Activated CD8-positive, alpha-beta memory T cell treated with anti-CD3 and anti-CD28 coated beads, Interleukin-2, amount 50 U/mL, for 4 hours (primary cell): ENCODE measurements at regions not wholly inside any gene's neighbourhood (a gene's known extent, or its start where the extent isn't known, plus 50 kb on each side); places are given as distances from the start of the nearest gene placed in this dataset.

ENCODE experiments used
- DNase-seq: peaks from one replicate; pipeline ENCODE4 v3.0.0-alpha.2; 2020

DNA sequence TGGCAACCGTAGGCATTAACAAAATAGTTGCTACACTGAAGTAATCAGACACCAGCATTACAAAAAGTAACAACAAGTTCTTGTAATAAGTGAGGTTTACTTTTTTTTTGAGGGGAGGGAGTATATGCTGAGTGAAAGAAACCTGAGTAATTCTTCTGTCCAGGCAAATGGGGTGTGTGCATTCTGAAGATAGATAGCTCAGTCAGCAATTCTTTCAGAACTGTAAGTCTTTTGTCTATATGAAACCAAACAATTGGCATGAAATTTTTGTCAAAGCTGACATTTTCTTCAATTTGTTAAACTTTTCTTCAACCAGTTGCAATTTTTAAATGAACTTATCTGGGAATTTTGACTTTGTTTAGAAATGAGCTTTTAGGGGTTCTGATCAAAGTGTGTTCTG lies 208.1 kb upstream of the THSD7B start:
- no peak for DNase-seq

DNA sequence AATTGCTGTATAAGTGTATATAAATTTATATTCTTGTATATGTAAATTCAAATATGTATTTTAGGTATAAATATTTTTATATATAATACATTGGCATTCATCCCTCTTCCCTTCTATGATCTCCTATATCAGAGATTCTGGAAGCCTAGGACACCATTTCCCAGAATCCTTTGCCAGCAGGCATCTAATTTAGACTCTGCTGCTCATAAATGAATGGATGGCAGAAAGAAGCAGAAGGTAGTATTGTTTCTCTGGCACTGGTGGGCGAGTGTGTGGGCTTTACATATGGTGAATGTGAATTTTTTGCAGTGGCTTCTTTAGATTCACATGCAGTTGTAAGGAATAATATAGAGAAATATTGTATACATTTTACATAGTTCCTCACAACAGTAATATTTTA lies 215.2 kb upstream of the THSD7B start:
- no peak for DNase-seq

DNA sequence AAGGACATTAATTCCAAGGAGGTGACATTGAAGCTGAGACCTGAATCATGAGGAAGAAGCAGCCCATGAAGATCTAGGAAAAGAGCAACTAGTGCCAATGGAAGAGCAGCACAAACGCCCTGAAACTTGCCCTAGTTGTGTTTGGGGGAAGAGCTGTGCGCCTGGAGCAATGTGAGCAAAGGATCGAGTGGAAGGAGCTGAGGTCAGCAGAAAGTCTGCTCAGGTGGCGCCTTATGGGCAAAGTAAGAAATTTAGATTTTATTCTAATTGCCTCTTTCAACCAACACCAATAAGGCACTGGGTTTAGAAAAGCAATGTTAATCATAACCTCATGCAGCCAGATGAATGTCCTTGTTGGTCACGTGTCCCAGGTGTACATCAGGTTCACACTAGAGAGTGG lies 226.0 kb upstream of the THSD7B start:
- no peak for DNase-seq

- DNase-seq: no peak
Observed at GRCh38 chr2:136538489-136538888, 226.9 kb upstream of the THSD7B start.

GRCh38 chr2:136534811-136535210 lies 230.5 kb upstream of the THSD7B start:
- DNase-seq: no peak

GRCh38 chr2:136532171-136532570 lies 233.2 kb upstream of the THSD7B start:
- DNase-seq: no peak

GRCh38 chr2:136531731-136532130 lies 233.6 kb upstream of the THSD7B start:
- DNase-seq: no peak

DNA sequence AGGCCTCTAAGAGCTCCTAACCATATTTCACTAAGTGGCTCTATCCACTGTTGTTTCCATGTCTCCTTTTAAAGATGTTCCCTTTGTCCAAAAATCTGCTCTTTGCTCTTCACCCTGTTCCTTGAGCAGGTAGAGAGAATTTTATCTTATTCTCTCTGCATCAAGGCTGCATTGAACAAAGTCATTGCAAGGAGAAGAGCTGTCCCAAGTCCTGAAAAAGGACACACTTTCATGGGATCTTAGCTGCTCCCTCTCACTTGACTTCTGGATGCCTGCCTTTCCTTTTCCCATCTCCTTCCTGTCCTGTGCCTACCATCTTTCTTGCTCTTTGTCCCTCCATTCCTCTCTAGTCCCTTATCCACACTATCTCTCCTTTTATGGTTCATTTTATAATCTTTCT lies 235.2 kb upstream of the THSD7B start:
- DNase-seq: no peak

GRCh38 chr2:136527560-136527959 lies 237.8 kb upstream of the THSD7B start:
- no peak for DNase-seq

- DNase-seq: no peak
Observed at GRCh38 chr2:136522724-136523123, 242.6 kb upstream of the THSD7B start.

DNA sequence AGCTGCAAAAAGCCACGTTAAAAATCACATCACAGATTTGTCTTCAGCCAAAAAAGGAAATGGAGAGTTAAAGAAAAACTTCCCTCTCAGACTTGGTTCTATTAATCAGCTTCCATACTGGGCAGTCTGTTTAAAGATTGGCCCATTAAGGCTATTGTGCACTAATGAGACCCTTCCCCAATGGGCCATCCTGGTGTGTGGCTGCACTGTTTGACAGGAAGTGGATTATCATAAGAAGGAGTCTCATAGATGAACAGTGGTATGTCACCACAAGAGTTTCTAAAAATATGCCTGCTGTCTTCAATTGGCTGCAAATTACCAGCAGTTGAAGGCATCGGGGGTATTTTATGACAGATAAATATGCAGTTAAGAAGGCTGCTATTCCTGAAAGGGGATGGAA lies 247.6 kb upstream of the THSD7B start:
- no peak for DNase-seq

GRCh38 chr2:136510244-136510643 lies 255.1 kb upstream of the THSD7B start:
- no peak for DNase-seq

GRCh38 chr2:136505462-136505861 lies 259.9 kb upstream of the THSD7B start:
- no peak for DNase-seq

- DNase-seq: no peak
Observed at GRCh38 chr2:136502660-136503059, 262.7 kb upstream of the THSD7B start.

GRCh38 chr2:136497709-136498108 lies 267.6 kb upstream of the THSD7B start:
- DNase-seq: no peak

DNA sequence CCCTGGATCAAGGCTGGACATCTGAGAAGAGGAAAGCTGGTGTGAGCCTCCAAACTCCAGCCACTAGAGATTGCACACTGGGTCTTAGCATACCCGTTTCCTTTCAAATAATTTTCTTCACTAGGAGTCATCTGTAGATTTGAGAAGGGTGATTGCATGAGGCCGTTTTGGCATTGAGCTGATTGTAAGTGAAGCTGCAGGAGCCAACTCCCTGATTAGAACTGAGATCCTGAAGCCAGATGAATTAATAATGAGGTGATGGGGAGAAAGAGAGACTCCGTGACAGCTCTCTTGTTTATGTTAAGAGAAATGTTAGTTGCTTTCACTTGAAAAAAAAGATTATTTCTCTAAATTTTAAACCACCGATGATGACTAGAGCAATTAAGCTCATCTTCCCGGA lies 268.4 kb upstream of the THSD7B start:
- no peak for DNase-seq

- DNase-seq: no peak
Observed at GRCh38 chr2:136495636-136496035, 269.7 kb upstream of the THSD7B start.

DNA sequence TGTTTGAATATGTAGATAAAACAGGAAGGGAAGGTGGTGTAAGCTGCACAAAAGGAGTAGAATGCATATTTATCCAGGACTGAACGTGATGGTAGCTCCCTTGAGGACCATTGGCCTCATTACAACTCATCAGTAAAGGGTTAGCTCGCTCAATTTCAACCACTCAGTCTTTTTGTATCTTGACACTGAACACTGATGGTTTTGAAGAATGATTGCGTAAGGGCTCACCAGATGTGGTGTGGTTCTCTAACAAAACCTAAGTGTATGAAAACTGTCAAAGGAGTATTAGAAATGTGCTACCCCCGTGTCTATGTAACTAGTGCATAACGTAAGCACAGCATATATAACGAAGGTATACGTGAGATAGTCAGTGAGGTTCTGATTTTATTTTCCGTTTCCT lies 272.4 kb upstream of the THSD7B start:
- no peak for DNase-seq

DNA sequence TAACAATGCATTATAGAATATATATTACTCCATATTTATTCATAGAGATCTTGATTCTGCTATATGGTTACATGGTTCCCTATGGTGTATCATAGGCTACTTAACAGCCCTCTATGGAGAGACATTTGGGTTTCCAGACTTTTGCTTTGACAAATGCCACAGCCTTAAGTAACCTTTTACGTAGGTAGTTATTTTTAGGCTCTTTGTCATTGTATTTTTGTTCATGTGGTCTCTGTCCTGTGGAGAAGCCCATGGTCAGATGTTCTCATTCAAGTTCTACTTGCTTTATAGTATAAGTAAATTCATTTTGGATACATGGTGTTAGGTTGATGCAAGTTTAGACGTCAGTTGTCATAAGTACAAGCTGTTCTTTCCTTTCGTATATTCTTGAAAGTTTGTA lies 275.2 kb upstream of the THSD7B start:
- no peak for DNase-seq

DNA sequence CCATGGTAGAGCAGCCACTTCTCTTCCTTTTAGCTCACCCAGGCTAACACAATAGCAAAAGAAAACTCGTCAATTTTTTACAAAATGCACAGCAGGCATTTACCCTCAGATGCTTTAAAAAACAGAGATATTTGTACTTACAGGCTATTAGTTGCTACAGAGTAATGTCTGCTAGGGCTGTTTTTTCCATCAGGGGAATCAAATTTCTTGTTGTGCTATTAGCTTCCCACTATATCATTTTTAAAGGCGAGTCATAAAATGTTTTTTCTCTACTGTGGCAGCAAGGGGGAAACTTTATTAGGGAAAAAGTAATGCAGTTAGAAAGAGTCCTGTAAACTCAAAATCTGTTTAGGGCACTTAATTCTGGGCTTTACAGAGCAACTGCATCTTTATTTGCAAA lies 277.9 kb upstream of the THSD7B start:
- no peak for DNase-seq

DNA sequence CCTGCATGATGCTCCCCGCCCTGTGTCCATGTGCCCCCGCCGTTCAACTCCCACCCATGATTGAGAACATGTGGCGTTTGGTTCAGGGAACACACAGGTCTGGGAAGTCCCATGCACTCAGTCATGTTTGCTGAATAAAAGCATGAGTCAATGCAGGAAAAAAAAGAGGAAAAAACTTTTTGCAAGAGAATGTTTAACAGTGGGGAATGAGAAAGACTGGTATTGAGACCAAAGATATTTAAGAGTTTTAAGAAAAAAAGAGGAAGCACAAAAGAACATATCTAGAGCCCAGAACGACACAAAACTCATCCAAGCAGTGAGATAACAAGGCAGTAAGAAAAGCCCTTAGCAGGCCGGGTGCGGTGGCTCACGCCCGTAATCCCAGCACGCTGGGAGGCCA lies 279.2 kb upstream of the THSD7B start:
- DNase-seq: no peak

GRCh38 chr2:136482966-136483365 lies 282.4 kb upstream of the THSD7B start:
- DNase-seq: no peak

GRCh38 chr2:136482006-136482405 lies 283.3 kb upstream of the THSD7B start:
- DNase-seq: no peak

DNA sequence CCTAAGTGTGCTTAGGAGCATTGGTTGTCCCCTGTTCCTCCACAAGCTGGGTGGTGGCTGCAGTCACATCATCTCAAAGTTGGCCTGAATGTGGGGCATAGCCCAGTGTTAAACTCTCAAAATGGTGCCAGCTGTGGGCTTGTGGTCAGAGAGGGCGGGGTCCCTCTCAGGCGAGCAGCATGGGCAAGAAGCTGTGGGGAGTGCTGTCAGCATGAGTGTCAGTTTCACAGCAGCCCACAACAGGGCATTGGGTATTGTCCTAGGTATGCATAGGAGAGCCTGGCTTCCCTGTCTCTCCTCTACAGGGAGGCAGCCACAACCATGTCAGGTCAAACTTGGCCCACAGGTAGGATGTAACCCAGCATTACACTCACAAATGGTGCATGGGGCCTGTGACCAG lies 285.6 kb upstream of the THSD7B start:
- no peak for DNase-seq

GRCh38 chr2:136468799-136469369 lies 296.5 kb upstream of the THSD7B start:
- no peak for DNase-seq

DNA sequence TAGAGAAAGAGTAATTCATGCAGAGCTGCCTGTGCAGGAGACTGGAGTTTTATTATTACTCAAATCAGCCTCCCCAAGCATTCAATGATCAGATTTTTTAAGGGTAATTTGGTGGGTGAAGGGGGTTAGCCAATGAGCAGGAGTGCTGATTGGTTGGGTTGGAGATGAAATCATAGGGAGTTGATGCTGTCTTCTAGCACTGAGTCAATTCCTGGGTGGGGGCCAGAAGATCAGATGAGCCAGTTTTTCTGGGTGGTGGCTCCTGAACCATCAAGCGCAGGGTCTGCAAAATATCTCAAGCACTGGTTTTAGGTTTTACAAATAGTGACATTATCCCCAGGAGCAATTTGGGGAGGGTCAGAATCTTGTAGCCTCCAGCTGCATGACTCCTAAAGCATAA lies 312.8 kb upstream of the THSD7B start:
- no peak for DNase-seq
